A673 (cell line): ENCODE measurements at regions not wholly inside any gene's neighbourhood (a gene's known extent, or its start where the extent isn't known, plus 50 kb on each side); places are given as distances from the start of the nearest gene placed in this dataset.

Experiments used
- BruUV-seq: library from RNA; stranded (reverse); fragments of 400-500 nt; replicated peaks from 2 replicates; lab custom pipeline; 2021; lab: Mats Ljungman, UMichigan
- CTCF ChIA-PET: fragments of 300-600 bp; sonication (Branson Sonifier 250); formaldehyde crosslinking; loops from one replicate; lab custom pipeline; 2022; ENCODE audit warnings: antibody characterized with exemption; lab: Charles Lee
- POLR2A ChIA-PET: fragments of 300-600 bp; sonication (Branson Sonifier 250); formaldehyde crosslinking; loops from one replicate; lab custom pipeline; 2022; ENCODE audit warnings: antibody characterized with exemption; ENCODE audit not compliant: low non-redundant PET; lab: Charles Lee
- DNase-seq: peaks from one replicate; pipeline ENCODE4 v3.0.0-alpha.2; 2015; ENCODE audit warnings: low spot score
- H3K27ac ChIP-seq: fragments of 200-600 bp; sonication (generic); 2 replicates; pipeline ENCODE4 v1.5.1; 2016; ENCODE audit warnings: mixed run types, low read depth, mild to moderate bottlenecking, mixed read lengths, antibody characterized with exemption, low read length; ENCODE audit not compliant: poor library complexity, severe bottlenecking
- H3K27me3 ChIP-seq: fragments of 200-600 bp; sonication (generic); replicated peaks from 2 replicates; pipeline ENCODE4 v1.6.1; 2017; ENCODE audit warnings: mixed run types, low read depth, mild to moderate bottlenecking, mixed read lengths, antibody characterized with exemption, low read length; ENCODE audit not compliant: insufficient read depth, poor library complexity
- H3K36me3 ChIP-seq: fragments of 200-600 bp; sonication (generic); 2 replicates; pipeline ENCODE4 v1.6.1; 2016; ENCODE audit warnings: mixed run types, mild to moderate bottlenecking, mixed read lengths, antibody characterized with exemption, low read length; ENCODE audit not compliant: insufficient read depth, poor library complexity, severe bottlenecking
- H3K4me1 ChIP-seq: fragments of 200-600 bp; sonication (generic); 2 replicates; pipeline ENCODE4 v1.6.1; 2017; ENCODE audit warnings: mixed run types, mild to moderate bottlenecking, mixed read lengths, antibody characterized with exemption, low read length; ENCODE audit not compliant: insufficient read depth, poor library complexity, severe bottlenecking
- H3K4me3 ChIP-seq: fragments of 200-600 bp; sonication (generic); 2 replicates; pipeline ENCODE4 v1.5.1; 2016; ENCODE audit warnings: low read depth, mixed run types, mild to moderate bottlenecking, mixed read lengths, low read length; ENCODE audit not compliant: poor library complexity, severe bottlenecking
- H3K9me3 ChIP-seq: fragments of 200-600 bp; sonication (generic); 2 replicates; pipeline ENCODE4 v1.6.1; 2016; ENCODE audit warnings: mixed run types, low read depth, mild to moderate bottlenecking, mixed read lengths, antibody characterized with exemption, low read length; ENCODE audit not compliant: poor library complexity, severe bottlenecking
- CTCF ChIP-seq: fragments of 300-800, 200-600 bp; sonication (generic); conservative IDR thresholded peaks from 2 replicates; pipeline ENCODE4 v1.5.1; 2017; ENCODE audit warnings: low read depth, mild to moderate bottlenecking, antibody characterized with exemption, low read length, moderate library complexity, mixed read lengths
- EZH2 ChIP-seq: fragments of 200-600 bp; sonication (generic); IDR thresholded peaks from 2 replicates; pipeline ENCODE4 v1.6.1; 2017; ENCODE audit warnings: borderline replicate concordance, low read depth, mild to moderate bottlenecking, mixed read lengths, antibody characterized with exemption, low read length; ENCODE audit not compliant: poor library complexity, severe bottlenecking
- intact Hi-C: fragments of 100-400 bp; cut with micrococcal nuclease; formaldehyde crosslinking; loops from one replicate; pipeline ENCODE4 v1.10.0; 2022; ENCODE audit not compliant: unreplicated experiment

- ChIA-PET POLR2A (no interaction called here), CTCF (interaction anchor here (0.6 to 1.6 kb wide), 6 partner anchors 117 to 210 kb away, joined by 3 to 11 read pairs (median 3); no protein-coding TSS in a partner anchor)
- intact Hi-C loops: loop anchor here (1.0 kb wide), 2 partner anchors 117 to 199 kb away; no protein-coding TSS in a partner anchor
- no peak overlapping the region for H3K27ac ChIP-seq
- no peak overlapping the region for H3K4me3 ChIP-seq
- no peaks in the 10 kb centered on the region for H3K36me3 ChIP-seq
- H3K4me1 ChIP-seq: no peaks in the 10 kb centered on the region
- BruUV-seq: no TSS peak
- peak; percentile 79 for TF ChIP-seq CTCF
- no peak for TF ChIP-seq EZH2
- H3K9me3 ChIP-seq: no peaks in the 10 kb centered on the region
- no peaks in the 10 kb centered on the region for H3K27me3 ChIP-seq
- DNase-seq: peak; percentile 79
These were observed 359.7 kb upstream of the ROPN1 start for GRCh38 chr3:124351430-124352148.

- Histone ChIP-seq H3K9me3 (no peaks in the 10 kb centered on the region), H3K36me3 (no peaks in the 10 kb centered on the region), H3K27me3 (no peaks in the 10 kb centered on the region), H3K4me1 (no peaks in the 10 kb centered on the region), H3K4me3 (no peak overlapping the region), H3K27ac (no peak overlapping the region)
- no TSS peak for BruUV-seq
- ChIA-PET POLR2A (no interaction called here), CTCF (interaction anchor here (0.6 to 1.6 kb wide), 6 partner anchors 116 to 209 kb away, joined by 3 to 11 read pairs (median 3); no protein-coding TSS in a partner anchor)
- TF ChIP-seq EZH2 (no peak), CTCF (no peak)
- no peak for DNase-seq
- intact Hi-C loops: no loop called here
These were observed 360.2 kb upstream of the ROPN1 start for GRCh38 chr3:124352149-124352539.

GRCh38 chr3:124353691-124354090, 361.8 kb upstream of the ROPN1 start:
- TF ChIP-seq EZH2: no peak
- TF ChIP-seq CTCF: no peak
- intact Hi-C loops: no loop called here
- CTCF ChIA-PET: no interaction called here
- POLR2A ChIA-PET: no interaction called here
- H3K4me3 ChIP-seq: no peak overlapping the region
- H3K27me3 ChIP-seq: no peaks in the 10 kb centered on the region
- BruUV-seq: no TSS peak
- no peaks in the 10 kb centered on the region for H3K4me1 ChIP-seq
- no peak overlapping the region for H3K27ac ChIP-seq
- no peak for DNase-seq
- H3K36me3 ChIP-seq: no peaks in the 10 kb centered on the region
- no peaks in the 10 kb centered on the region for H3K9me3 ChIP-seq
